Esophagus mucosa (tissue), 1 donor: ENCODE measurements at regions not wholly inside any gene's neighbourhood (a gene's known extent, or its start where the extent isn't known, plus 50 kb on each side); places are given as distances from the start of the nearest gene placed in this dataset.
"Not testable (repeated sequence)": the region's sequence is repeated elsewhere in the genome, so short reads cannot be mapped to it uniquely, and the experiment has no call there.

Source experiments
- ATAC-seq: fragments of 200-7000 bp; cut with Tn5 transposase; one replicate; pipeline ENCODE4 v1.9.1; 2020
- donor health status: DM: yes; HTN: yes; CAD: no.

- no peak for ATAC-seq
Observed at GRCh38 chr2:139685090-139685983, 905.1 kb upstream of the NXPH2 start.

- ATAC-seq: no peak
Observed at GRCh38 chr2:139684286-139684860, 904.2 kb upstream of the NXPH2 start.

DNA sequence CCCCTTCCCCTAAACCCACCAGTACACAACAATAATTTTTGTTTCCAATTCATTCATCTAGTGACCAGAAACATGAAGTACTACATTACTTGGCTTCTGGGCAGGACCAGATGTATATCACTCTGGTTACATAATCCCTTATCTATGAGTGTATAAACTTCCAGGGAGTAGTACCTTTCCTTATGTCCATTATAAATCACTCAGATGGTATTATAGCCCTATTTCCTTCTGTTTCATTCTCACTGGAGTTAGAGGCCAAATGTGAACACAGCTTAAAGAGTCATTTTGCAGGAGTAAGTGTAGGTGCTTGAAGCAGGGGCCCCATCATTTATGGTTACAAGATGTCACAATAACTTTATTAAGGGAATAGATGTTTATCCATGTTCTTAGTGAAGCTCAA lies 894.4 kb upstream of the NXPH2 start:
- no peak for ATAC-seq

DNA sequence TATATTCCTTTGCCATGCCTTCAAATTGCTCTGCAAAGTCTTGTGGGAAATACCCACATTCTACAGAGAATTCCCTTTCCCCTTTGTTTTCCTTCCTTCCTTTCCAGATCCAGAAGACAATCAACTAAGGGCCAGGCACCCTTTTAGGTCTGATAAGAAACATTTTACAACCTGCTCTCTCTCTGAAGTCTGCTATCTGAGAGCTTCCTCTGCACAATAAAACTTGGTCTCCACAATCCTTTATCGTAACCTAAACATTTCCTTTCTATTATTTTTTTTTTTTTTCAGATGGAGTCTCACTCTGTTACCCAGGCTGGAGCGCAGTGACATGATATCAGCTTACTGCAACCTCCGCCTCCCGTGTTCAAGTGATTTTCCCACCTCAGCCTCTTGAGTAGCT lies 893.3 kb upstream of the NXPH2 start:
- not testable (repeated sequence) for ATAC-seq

DNA sequence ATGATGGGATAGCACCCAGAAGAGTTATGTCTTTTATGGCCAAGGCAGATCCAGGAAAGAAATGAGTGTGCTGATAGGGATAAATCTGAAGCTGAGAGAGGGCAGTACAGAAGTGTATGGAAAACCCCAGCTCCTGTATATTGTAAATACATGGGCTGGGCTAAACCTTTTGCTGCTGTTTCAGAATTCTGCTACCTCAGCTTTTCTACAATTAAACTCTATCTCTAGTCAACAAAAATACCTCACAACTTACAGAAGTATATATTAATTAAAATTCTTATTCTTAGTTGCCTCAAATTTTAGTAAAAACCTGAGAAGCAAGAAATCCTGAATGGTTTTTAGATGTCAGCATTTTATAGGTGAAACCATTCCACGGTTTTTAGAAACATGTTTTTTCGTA lies 889.5 kb upstream of the NXPH2 start:
- ATAC-seq: no peak

GRCh38 chr2:139652385-139652784 lies 872.2 kb upstream of the NXPH2 start:
- no peak for ATAC-seq

DNA sequence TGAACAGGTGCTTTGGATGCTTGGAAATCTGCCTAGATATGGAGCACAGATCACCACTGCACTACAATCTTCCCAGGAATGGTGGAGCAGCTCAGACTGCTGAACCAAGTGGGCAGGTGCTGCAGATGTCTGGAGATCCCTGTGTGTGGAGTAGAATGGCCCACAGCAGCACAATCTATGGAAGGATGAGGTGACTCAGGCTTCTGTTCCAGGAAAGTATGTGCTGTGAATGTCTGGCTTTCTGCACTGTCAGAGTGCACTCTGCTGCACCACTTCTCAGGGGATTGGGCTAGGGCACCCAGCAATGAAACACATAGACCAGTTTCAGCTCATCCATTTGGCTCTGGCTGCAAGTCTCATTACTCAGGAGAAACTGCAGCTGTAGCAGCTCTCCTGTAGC lies 865.4 kb upstream of the NXPH2 start:
- ATAC-seq: no peak

DNA sequence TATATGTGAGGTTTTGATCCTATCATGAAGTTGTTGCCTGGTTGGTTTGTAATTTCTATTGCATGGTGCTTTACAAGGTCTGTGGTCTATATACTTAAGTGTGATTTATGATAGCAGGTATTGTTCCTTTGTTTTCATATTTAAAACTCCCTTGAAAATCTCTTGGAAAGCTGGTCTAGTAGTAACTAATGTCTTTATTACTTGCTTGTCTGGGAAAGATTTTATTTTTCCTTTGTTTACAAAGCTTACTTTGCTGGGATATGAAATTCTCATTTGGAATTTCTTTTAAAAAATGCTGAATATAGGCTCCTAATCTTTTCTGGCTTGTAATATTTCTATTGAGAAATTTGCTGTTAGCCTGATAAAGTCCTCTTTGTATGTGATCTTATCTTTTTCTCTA lies 862.9 kb upstream of the NXPH2 start:
- no peak for ATAC-seq

DNA sequence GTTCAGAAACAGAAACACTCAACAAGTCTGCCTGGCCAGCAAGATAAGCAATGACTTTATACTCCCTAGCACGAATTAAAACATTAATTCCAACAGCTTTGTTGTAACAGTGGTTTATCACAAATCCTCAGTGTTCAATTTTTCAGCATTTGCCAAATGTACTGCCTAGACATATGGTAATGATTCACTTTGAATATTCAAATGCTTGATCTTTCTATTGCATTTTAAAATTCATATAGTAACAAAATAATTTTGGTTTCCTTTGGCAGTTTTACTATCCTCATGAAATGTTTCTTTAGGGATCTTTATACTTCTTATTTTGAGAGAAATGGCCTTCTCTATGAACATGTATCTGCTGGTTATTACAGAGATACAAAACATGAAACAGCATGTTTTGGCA lies 851.8 kb upstream of the NXPH2 start:
- ATAC-seq: no peak

DNA sequence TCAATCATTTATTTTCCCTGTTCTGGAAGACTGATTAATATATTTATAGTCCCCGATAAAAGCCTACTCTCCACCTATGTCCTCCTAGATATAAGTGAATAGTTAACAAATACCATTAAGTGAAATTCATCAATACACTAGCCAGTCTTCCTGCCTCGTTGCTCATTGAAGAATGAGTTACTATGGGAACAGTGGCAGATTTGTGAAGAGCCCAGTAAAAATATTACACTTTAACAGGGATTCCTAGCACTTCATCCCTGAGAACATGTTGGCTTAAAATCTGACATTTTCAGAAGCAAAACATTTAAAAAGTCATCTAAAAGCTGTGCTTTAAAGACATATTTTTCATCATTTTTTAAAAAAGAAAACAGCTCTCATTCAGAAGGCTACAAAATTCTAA lies 848.7 kb upstream of the NXPH2 start:
- ATAC-seq: no peak

DNA sequence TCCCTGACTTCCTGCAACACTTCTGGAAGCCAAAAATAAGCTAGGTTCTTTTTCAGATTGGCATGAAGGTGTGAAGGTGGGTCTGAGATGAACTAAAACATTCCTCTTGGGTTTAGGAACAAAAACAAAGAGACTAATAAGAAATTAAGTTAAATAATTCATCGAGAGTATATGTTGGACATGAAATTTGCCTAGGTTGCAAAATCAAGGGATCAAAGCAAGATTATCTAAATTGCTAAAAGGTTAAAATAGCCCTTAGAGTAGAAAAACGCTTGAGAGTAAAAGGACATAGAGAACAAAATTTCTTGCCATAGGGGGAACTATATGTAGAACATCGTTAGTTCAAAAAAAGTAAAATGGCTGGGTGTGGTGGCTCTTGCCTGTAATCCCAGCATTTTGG lies 845.9 kb upstream of the NXPH2 start:
- no peak for ATAC-seq

DNA sequence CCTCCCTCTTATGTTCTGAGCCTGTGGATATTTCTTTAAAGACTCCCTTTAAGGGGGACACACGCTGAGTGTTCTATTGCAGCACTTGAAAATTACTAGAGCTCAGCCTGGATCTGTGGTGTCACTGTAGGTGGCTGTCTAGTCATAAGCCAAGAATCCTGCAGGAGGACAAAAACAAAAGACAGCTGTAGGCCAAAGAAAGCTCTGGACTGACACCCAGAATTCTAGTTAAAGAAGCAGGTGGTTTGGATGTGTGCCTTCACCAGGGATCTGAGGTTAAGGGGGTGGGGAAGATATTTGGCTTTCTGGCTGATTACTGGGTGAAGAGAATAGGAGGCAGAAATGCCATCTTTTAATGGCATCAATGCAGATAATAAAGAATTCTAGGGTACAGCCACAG lies 842.5 kb upstream of the NXPH2 start:
- ATAC-seq: no peak

DNA sequence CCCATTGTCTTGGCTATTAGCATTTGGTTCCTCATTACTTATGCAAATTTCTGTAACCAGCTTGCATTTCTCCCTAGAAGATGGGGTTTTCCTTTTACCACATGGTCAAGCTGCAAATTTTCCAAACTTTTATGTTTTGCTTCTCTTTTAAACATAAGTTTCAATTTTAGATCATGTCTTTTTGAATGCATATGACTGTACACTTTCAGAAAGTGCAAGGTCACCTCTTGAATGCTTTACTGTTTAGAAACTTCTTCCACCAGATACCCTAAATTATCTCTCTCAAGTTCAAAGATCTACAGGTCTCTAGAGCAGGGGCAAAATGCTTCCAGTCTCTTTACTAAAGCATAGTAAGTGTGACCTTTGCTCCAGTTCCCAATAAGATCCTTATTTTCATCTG lies 837.6 kb upstream of the NXPH2 start:
- ATAC-seq: no peak

- no peak for ATAC-seq
Observed at GRCh38 chr2:139613264-139613663, 833.1 kb upstream of the NXPH2 start.

GRCh38 chr2:139610512-139610911 lies 830.3 kb upstream of the NXPH2 start:
- ATAC-seq: no peak

DNA sequence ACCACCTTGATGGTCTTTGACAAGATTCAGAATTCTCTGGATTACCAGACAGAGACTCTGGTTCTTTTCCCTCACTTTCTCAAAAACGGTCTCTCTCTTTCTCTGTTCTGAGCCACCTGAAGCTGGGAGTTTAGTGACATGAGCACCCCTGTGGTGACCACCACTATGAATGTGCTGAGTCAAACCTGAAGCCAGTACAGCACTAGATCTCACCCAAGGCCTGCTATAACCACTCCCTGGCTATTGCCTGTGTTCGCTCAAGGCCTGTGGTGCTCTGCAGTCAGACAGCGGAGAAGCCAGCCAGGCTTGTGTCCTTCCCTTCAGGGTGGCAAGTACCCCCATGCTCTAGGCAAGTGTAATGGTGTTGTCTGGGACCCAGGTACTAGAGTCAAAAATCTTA lies 828.9 kb upstream of the NXPH2 start:
- no peak for ATAC-seq

DNA sequence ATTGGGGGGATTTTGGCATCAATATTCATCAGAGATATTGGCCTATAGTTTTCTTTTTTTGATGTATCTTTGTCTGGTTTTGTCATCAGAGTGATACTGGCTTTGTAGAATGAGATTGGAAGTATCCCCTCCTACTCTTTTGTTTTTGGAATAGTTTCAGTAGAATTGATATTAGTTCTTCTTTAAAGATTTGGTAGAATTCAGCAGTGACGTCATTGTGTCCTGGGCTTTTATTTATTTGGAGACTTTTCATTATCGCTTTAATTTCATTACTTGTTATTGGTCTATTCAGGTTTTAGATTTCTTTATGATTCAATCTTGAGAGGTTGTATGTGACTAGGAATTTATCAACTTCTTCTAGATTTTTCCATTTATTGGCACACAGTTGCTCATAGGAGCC lies 825.5 kb upstream of the NXPH2 start:
- no peak for ATAC-seq

- ATAC-seq: no peak
Observed at GRCh38 chr2:139600166-139600565, 820.0 kb upstream of the NXPH2 start.

DNA sequence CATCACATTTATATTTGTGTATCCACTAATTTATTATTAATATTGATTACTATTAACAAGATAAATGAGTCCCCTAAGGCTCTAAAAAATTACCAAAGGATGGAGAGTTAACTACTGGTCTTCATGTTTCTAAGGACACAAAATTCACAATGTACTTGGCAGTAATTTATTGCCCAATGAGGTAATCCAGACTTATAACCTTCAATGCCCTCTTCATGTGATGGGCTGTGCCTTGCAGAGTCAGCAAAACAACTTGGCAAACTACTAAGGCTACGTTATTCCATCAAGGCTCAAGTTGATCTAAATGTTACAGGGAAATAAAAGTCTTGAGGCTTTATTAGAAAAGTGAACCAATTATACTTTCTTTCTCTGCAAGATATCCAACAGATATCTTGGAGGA lies 804.9 kb upstream of the NXPH2 start:
- no peak for ATAC-seq

GRCh38 chr2:139574371-139574770 lies 794.2 kb upstream of the NXPH2 start:
- ATAC-seq: no peak

GRCh38 chr2:139556789-139557188 lies 776.6 kb upstream of the NXPH2 start:
- no peak for ATAC-seq

- no peak for ATAC-seq
Observed at GRCh38 chr2:139550873-139551272, 770.7 kb upstream of the NXPH2 start.

DNA sequence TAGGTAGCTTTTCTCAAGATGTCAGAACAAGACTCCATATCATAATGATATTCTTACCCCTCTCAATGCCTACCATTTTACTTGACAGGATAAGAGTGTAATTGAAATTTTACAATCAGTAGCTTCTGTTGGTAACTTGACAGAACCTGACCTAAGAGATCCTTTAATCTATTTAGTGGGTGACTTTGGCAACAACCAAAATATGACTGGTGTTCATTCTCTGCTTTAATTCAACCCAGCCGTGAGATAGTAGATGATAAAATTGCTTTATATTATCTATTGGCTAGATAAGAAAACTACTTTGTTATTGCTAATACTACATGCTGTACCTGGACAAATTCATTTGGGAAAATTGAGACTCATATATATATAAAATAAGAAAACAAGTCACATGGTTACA lies 770.2 kb upstream of the NXPH2 start:
- ATAC-seq: no peak

GRCh38 chr2:139544186-139544851 lies 764.1 kb upstream of the NXPH2 start:
- no peak for ATAC-seq
